Endodermal cell (in vitro differentiated cells): ENCODE measurements at regions not wholly inside any gene's neighbourhood (a gene's known extent, or its start where the extent isn't known, plus 50 kb on each side); places are given as distances from the start of the nearest gene placed in this dataset.

Source experiments
- DNase-seq: peaks from one replicate; pipeline ENCODE4 v3.0.0-alpha.2; 2017
- H3K27ac ChIP-seq: 2 replicates; pipeline ENCODE4 v1.5.1; 2013; ENCODE audit warnings: mild to moderate bottlenecking, low read depth, low read length, moderate library complexity
- H3K27me3 ChIP-seq: 2 replicates; pipeline ENCODE4 v1.6.1; 2013; ENCODE audit warnings: mild to moderate bottlenecking, low read length, moderate library complexity; ENCODE audit not compliant: insufficient read depth, control insufficient read depth, poor library complexity, severe bottlenecking
- H3K36me3 ChIP-seq: 2 replicates; pipeline ENCODE4 v1.7.0; 2013; ENCODE audit warnings: mild to moderate bottlenecking, low read length, moderate library complexity; ENCODE audit not compliant: control insufficient read depth, insufficient read depth
- H3K4me1 ChIP-seq: one replicate; pipeline ENCODE4 v1.7.0; 2013; ENCODE audit warnings: low read length; ENCODE audit not compliant: control insufficient read depth, insufficient read depth
- H3K4me3 ChIP-seq: 2 replicates; pipeline ENCODE4 v1.5.1; 2013; ENCODE audit warnings: mild to moderate bottlenecking, low read length, moderate library complexity
- H3K9ac ChIP-seq: 2 replicates; pipeline ENCODE4 v1.6.1; 2013; ENCODE audit warnings: mild to moderate bottlenecking, low read length, moderate library complexity; ENCODE audit not compliant: poor library complexity, severe bottlenecking; ENCODE audit errors: extremely low read depth
- H3K9me3 ChIP-seq: 2 replicates; pipeline ENCODE4 v1.6.1; 2013; ENCODE audit warnings: mild to moderate bottlenecking, low read length, moderate library complexity; ENCODE audit not compliant: control insufficient read depth
- H3K27ac Mint-ChIP-seq: 2 replicates; pipeline ENCODE4 v1.8.0; 2020; ENCODE audit warnings: mixed read lengths
- H3K27me3 Mint-ChIP-seq: 2 replicates; pipeline ENCODE4 v1.8.0; 2021; ENCODE audit warnings: mild to moderate bottlenecking, mixed read lengths; ENCODE audit not compliant: insufficient read depth
- H3K36me3 Mint-ChIP-seq: 2 replicates; pipeline ENCODE4 v1.8.0; 2020; ENCODE audit warnings: low read depth, mixed read lengths
- H3K4me1 Mint-ChIP-seq: 2 replicates; pipeline ENCODE4 v1.8.0; 2020; ENCODE audit warnings: mixed read lengths
- H3K4me3 Mint-ChIP-seq: 2 replicates; pipeline ENCODE4 v1.8.0; 2020; ENCODE audit warnings: mild to moderate bottlenecking, moderate library complexity, mixed read lengths
- H3K9me3 Mint-ChIP-seq: 2 replicates; pipeline ENCODE4 v1.8.0; 2020; ENCODE audit warnings: mild to moderate bottlenecking, mixed read lengths
- WGBS, 2 experiments: methylation state at CpG; one replicate each; pipeline versions ENCODE4 v1.1.5 to v1.1.7; 2013; ENCODE audit warnings: missing lambda C conversion rate in 2 of 2, mixed read lengths in 1 of 2; ENCODE audit not compliant: insufficient coverage in 1 of 2, insufficient read length in 1 of 2; 5-methylcytosine and 5-hydroxymethylcytosine counted together
- TF ChIP-seq, protein P1 (sequence below): fragments of 200-600 bp; sonication (generic); conservative IDR thresholded peaks from 2 replicates; pipeline ENCODE4 v1.5.0; 2021; ENCODE audit warnings: antibody characterized with exemption, mild to moderate bottlenecking

DNA sequence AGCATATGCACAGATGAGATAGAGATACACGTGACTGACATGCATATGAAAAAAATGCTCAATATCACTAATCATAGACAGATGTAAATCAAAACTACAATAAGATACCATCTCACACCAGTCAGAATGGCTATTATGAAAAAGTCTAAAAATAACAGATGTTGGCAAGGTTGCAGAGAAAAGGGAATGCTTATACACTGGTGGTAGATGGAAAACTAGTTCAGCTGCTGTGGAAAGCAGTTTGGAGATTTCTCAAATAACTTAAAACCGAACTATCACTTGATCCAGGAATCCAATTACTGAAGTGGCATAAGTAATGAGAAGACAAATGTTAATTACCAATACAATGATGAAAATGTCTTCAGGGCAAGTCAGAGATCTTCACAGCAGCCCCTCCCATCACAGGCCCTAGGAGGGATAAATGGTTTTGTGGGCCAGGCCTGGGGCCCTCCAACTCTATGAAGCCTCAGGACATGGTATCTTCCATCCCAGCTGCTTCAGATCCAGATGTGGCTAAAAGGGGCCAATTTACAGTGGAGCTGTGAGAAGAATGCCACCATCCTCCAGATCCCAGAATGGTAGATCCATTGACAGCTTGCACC is 71.4 kb upstream of the PLSCR4 start:
- Histone ChIP-seq H3K36me3 (no peaks in the 10 kb centered on the region), H3K9ac (no peak overlapping the region), H3K27me3 (no peaks in the 10 kb centered on the region), H3K27ac (no peak overlapping the region), H3K4me1 (no peaks in the 10 kb centered on the region), H3K4me3 (no peak overlapping the region), H3K9me3 (peaks cover 4% of the 10 kb centered on the region)
- Mint-ChIP-seq H3K27ac (no peak overlapping the region), H3K36me3 (peaks cover 6% of the 10 kb centered on the region), H3K4me1 (no peaks in the 10 kb centered on the region), H3K4me3 (no peak overlapping the region), H3K9me3 (peaks cover 20% of the 10 kb centered on the region), H3K27me3 (no peaks in the 10 kb centered on the region)
- DNase-seq, result no peak
- TF ChIP-seq, protein P1, sequence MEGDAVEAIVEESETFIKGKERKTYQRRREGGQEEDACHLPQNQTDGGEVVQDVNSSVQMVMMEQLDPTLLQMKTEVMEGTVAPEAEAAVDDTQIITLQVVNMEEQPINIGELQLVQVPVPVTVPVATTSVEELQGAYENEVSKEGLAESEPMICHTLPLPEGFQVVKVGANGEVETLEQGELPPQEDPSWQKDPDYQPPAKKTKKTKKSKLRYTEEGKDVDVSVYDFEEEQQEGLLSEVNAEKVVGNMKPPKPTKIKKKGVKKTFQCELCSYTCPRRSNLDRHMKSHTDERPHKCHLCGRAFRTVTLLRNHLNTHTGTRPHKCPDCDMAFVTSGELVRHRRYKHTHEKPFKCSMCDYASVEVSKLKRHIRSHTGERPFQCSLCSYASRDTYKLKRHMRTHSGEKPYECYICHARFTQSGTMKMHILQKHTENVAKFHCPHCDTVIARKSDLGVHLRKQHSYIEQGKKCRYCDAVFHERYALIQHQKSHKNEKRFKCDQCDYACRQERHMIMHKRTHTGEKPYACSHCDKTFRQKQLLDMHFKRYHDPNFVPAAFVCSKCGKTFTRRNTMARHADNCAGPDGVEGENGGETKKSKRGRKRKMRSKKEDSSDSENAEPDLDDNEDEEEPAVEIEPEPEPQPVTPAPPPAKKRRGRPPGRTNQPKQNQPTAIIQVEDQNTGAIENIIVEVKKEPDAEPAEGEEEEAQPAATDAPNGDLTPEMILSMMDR, result no peak
- WGBS, 2 experiments, result 100% methylated on average over 2 of the region's 2 CpGs; no CpG with 5 or more reads in 1 of the 2 experiments

DNA sequence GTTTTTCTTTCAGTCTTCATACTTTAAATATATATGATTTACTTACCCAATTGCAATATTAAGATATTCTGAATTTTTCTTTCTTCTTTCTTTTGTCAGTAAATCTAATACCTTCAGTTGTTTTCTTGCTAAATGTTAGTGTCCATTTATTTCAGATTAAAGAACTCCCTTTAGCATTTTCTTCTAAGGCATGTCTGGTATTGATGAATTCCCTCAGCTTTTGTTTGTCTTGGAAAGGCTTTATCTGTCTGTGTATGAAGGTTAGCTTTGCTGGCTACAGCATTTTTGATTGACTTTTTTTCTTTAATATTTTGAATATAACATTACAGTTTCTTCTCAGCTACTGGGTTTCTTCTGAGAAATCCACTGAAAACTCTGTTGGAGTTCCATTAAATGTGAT is 64.0 kb upstream of the PLSCR4 start:
- peaks cover 22% of the 10 kb centered on the region for H3K9me3 Mint-ChIP-seq
- no peak for DNase-seq
- Histone ChIP-seq H3K4me1 (no peaks in the 10 kb centered on the region), H3K9ac (no peak overlapping the region), H3K9me3 (peaks cover 26% of the 10 kb centered on the region), H3K36me3 (no peaks in the 10 kb centered on the region), H3K27ac (no peak overlapping the region), H3K27me3 (no peaks in the 10 kb centered on the region), H3K4me3 (no peak overlapping the region)
- H3K27me3 Mint-ChIP-seq, result no peaks in the 10 kb centered on the region
- H3K4me3 Mint-ChIP-seq, result no peak overlapping the region
- H3K4me1 Mint-ChIP-seq, result no peaks in the 10 kb centered on the region
- H3K27ac Mint-ChIP-seq, result no peak overlapping the region
- TF ChIP-seq, protein P1, result no peak
- H3K36me3 Mint-ChIP-seq, result peaks cover 2% of the 10 kb centered on the region

DNA sequence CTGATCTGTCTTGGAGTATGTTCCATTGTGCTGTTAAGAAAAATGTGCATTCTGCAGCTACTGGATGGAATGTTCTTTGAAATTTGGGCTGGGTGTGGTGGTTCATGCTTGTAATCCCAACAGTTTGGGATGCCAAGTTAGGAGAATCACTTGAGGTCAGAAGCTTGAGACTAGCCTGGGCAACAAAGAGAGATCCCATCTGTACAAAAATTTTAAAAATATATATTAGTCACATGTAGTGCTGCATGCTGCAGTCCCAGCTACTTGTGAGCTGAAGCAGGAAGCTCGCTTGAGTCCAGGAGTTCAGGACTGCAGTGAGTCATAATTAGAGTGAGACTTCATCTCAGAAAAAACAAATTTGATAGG is 62.8 kb upstream of the PLSCR4 start:
- Mint-ChIP-seq H3K27me3 (no peaks in the 10 kb centered on the region), H3K36me3 (peaks cover under 1% of the 10 kb centered on the region), H3K4me3 (no peak overlapping the region), H3K9me3 (peaks cover 19% of the 10 kb centered on the region), H3K27ac (no peak overlapping the region), H3K4me1 (no peaks in the 10 kb centered on the region)
- no peak overlapping the region for H3K27ac ChIP-seq
- H3K9ac ChIP-seq, result no peak overlapping the region
- H3K4me3 ChIP-seq, result no peak overlapping the region
- WGBS, 2 experiments, result 86 to 89% methylated on average over 1 of the region's 1 CpG
- no peak for DNase-seq
- no peaks in the 10 kb centered on the region for H3K4me1 ChIP-seq
- H3K27me3 ChIP-seq, result no peaks in the 10 kb centered on the region
- TF ChIP-seq, protein P1, result no peak
- H3K36me3 ChIP-seq, result no peaks in the 10 kb centered on the region
- peaks cover 26% of the 10 kb centered on the region for H3K9me3 ChIP-seq
